ENCODE measurements at regions not wholly inside any gene's neighbourhood (a gene's known extent, or its start where the extent isn't known, plus 50 kb on each side); places are given as distances from the start of the nearest gene placed in this dataset.

DNA sequence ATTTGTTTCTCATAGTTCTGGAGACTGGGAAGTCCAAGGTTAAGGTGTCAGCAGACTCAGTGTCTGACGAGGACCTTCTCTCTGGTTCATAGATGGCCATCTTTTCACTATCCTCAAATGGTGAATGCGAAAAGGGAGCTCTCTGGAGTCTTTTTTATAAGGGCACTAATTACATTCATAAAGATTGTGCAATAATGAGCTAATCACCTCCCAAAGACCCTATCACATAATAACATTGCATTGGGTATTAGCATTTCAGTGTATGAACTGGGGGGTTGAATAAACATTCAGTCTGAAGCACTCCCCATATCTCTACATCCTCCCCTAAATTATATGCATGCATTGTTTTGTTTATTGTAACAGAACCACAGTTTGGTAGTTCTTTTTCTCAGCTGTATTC, 1086.5 kb downstream of the CDH11 start:
- DNase-seq (ENCODE audit: low read depth) = no peak

DNA sequence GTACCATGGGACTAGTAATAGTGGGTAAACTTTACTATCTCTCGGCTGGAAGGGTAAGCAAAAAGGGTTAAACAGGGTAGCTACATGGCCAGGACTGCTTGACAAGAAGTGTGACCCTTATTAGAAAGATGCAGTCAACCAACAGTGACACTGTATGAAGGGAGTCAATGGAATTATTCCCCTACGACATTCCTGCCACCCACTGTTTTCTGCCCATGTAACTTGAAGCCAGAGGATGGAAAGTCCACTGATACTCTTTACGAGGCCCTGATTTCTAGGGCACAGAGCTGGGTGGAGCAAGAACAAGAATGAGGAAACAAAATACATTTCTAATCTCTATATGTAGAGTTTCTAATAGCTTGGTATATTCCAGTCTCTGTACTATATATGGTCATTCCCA, 1102.5 kb downstream of the CDH11 start:
- DNase-seq (ENCODE audit: low read depth) = no peak

DNA sequence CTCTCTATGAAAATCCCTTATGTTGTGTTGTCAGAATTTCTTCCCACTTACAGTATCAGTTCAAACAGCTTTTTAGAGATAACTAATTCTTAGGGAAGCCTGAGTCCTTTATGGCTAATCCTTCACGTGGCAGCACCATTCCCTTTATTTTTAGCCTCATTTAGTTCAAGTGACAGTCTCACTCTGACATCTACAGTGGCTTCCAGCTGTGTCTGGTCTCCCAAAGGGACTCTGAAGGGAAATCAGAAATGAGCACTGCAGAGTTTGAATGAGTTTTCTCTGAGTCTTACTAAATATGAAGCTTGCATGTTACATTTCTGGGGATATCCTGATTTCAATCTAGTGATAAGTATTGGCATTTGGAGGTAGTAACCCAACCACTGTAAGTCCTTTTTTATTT, 1104.1 kb downstream of the CDH11 start:
- no peak for DNase-seq (ENCODE audit: low read depth)

DNA sequence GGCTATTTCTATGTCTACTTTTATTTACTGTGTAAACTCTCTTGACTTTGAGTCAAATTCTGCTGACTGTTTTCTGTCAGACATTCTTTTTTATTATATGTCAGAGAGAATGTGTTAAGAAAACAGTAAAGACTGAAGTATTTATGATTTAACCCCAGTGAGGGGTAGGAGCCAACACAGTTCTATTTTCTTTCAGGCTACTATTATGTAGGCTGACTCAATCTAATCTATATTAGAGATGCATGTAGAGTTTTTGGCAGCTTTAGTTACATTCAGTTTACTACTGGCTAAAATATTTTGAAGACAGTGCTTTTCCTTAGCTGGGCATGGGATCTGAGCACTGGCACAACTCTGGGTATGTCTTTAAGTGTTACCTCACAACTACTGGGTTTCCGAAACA, 1108.0 kb downstream of the CDH11 start:
- no peak for DNase-seq (ENCODE audit: low read depth)

DNA sequence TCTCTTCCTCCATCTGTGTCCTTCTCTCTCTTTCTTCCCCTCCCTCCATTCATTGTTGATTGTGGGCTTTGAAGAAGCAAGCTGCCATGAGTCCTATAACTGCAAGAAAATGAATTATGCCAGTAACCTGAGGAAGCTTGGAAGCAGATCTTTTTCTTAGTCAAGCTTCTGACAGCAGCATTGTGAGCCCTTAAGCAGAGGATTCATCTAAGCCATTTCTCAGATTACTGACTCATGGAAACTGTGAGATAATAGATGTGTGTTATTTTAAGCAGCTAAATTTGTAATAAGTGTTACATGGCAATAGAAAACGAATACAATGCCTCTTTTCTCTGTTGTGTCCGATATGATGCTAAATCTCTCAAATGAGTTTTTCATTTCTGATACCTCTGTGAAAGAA, 1109.7 kb downstream of the CDH11 start:
- no peak for DNase-seq (ENCODE audit: low read depth)

DNA sequence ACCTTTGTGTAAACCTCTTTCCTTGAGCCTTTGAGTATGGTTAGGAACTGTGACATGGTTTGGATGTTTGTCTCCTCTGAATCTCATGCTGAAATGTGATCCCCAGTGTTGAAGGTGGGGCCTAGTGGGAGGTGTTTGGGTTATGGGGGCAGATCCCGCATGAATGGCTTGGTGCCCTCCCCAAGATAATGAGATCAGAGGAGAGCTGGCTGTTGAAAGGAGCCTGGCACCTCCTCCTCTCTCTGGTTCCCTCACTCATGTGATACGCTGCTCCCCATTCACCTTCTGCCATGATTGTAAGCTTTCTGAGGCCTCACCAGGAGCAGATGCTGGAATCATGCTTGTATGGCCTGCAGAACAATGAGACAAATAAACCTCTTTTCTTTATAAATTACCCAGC, 1110.2 kb downstream of the CDH11 start:
- DNase-seq (ENCODE audit: low read depth) = no peak

DNA sequence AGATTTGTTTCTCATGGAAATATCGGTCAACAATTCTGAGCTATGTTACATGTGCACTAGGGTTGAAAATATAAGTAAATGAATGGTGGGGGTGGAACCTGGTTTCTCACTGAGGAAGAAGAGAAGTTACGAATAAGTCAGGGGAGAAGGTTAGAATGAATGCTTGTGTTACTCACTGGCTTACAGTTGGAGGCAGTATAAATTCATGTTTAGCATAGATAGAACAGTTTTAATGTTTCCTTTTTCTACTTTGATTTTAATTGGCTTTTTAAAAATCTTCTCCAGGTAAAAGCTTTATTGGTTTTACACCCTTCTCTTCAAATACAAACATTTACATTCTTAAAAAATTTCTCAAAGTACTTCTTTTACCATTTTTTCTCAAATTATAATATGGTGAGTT, 1113.7 kb downstream of the CDH11 start:
- no peak for DNase-seq (ENCODE audit: low read depth)

DNA sequence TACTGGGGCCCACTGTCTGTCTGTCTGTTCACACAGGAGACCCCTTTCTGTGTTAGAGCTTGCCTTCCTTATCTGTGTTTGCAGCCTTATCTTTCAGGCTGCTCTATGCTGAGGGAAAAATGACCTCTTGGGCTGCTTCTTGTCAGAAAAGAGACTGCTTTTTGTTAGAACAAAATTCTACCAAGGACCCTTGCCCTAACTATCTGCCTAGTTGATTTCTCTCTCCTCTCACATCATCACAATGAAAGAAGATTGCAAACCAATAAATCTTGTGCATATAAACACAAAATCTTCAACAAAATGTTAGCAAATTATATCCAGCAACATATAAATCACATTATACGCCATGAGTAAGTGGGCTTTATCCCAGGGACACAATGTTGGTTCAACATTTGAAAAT, 1117.7 kb downstream of the CDH11 start:
- DNase-seq (ENCODE audit: low read depth) = no peak

DNA sequence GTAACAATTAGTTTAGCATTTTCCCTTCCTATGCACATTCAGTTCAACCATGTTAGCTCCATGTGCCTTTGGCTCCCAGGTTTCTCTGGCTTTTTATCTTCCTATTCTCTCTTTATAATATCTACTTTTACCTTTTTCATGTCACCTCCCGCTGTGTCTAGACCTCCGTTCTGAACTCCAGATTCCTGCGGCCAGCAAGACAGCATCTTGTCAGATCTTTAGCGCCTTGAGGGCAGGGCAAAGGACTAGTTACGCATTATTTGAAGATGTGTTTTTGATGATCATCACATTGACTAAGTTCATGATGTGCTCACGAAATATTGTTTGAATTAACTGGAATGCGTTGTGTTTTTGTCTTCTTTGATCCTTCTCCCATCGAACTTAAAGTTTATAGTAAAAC, 1126.8 kb downstream of the CDH11 start:
- no peak for DNase-seq (ENCODE audit: low read depth)

DNA sequence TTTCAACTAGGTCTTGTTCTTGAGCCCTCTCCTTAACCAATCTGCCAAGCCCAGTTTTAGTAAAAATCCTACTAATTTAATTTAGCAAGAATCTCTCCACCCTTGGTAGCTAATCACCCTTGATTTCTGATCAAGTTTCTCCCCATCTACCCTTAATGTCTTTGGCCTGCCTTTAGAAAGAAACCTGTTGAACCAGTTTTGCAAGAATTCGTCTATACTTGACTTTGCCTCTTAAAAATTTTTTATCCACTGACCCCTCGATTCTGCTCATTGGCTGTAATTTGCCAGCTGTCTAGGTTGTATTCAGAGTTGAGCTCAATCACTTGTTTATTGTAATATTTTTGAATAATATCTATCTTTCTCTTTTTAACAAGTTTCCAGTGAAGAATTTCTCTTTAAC, 1138.5 kb downstream of the CDH11 start:
- no peak for DNase-seq (ENCODE audit: low read depth)

DNA sequence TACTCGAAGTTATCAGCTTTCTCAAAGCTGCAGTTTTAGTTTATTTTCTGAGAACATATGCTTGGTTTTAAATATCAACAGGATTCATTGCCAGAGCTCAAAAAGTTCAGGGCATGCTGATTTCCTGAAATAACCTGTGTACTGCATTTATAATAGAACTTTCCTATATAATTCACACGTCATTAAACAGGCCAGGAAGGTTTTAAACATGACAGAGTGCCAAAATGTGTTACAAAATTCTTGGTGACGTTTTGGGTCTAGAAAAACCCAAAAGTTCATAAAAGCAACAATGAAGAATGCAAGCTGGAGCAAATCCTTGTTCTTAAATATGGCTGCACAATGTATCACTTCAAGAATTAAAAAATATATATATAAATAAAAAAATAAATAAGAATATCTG, 1139.1 kb downstream of the CDH11 start:
- no peak for DNase-seq (ENCODE audit: low read depth)

DNA sequence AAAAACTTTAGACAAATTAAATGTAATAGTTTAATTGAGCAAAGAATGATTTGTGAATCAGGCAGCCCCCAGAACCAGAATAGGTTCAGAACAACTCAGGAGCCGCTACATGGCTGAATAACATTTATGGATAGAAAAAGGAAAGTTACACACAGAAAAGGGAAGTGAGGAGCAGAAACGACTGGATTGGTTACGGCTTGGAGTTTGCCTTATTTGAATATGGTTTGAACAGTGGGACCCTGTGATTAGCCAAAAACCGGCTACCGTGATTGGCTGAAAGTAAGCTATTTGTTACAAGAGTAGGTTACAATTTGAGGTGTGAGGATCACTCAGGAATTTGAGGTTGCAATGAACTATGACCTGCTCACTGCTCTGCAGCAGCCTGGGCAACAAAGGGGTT, 1139.8 kb downstream of the CDH11 start:
- no peak for DNase-seq (ENCODE audit: low read depth)

DNA sequence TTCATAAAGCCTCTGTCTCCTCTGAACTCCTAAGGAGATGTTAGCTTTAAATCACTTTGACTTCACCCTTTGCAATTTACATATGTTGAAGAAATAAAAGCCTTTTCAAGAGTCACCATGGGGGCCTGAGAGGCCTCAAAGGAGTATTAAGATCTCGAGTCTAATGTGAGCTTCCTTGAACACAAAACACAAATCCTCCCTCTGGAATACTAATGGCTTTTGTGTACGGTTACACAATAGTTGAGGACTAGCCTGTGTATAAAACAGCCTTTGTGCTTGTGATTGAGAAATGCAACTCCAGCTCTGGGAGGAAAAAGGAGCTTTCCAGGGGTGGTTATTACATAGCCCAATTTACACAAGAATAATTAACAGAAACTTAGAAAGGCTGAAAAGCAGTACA, 1140.2 kb downstream of the CDH11 start:
- DNase-seq (ENCODE audit: low read depth) = no peak

DNA sequence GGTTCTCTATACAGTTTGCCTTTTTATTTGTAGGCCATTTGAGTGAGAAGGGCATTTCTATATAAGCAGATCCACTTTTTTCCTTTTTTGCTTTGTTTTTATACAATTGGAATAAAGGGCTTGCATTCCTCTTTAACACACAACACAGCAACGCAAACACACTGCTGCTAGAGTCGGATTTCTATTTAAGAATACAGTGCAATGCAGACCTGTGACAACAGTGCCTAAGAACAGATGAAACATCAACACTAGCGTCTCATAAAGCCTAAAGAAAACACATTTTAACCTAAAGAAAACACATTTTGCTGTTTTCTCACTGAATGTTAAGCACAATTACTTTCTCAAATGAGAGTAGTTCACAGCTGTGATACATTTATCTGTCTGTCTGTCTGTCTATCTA, 1141.1 kb downstream of the CDH11 start:
- DNase-seq (ENCODE audit: low read depth) = no peak

DNA sequence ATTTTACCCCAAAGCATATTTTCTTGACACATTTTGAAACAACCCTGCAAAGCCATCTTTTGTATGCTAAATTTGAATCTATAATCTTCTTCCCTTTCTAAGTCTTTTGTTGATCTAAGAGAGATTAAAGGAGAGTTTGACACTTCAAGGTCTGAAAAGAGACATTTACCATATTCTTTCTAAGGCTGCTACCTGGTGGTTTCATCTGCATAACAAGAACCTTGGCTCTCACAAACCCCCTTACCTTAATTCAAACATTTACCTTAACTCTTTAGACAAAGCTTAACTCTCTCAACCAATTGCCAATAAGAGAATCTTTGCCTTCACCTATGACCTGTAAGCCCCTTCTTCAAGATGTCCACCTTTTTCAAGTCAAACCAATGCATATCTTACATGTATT, 1143.6 kb downstream of the CDH11 start:
- DNase-seq (ENCODE audit: low read depth) = no peak

DNA sequence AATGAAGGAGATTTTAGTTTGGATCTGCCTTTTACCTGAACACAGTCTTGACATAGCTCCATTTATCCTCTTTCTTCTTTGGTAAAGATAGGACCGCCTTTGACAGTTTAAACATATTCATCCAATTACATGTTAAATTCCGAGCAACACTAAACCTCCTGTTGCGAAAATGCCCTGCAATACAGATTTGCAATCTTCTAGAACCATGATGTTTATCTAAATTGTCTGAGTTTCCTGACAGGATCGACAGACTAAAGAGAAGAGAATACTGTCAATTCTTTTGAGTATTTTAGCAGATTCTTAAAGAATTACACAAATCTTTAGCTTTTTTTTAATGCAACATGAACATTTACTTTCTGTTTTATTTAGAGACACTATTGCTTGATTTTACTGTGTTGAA, 1145.5 kb downstream of the CDH11 start:
- no peak for DNase-seq (ENCODE audit: low read depth)

DNA sequence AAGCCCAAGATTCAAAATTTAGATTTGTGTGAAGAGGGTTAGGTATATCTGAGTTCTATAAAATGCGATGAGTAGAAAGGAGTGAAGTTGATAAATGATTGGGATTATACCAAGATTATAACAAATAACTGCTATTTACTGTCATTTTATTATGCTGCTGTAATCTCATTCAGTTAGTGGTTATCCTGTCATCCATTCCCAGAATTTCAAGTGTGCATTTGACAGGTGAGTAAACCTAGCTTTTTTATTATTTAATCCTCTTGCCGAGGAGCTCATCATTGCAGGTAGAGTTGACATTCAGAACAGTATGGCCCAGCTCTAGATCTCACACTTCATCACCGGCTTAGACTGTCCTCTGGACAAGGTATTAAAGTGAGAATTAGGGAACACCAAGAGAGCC, 1146.2 kb downstream of the CDH11 start:
- DNase-seq (ENCODE audit: low read depth) = no peak

DNA sequence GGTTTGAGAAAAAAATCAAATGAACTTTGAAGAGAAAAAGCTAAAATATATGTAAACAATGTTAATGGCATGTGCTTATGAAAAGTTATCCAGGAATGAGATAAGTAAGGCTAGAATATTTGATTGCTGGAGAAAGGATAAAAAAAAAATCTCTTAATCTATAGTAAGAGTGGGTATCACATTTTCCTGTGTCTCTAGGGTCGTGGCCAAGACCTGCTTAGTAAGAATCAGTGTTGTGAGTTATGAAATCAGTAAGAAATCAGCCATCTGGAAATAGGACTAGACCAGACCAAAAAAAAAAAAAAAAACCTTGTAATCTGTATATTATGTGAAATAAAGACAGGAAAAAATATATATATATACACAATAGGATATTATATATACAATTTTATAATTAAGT, 1153.9 kb downstream of the CDH11 start:
- DNase-seq (ENCODE audit: low read depth) = no peak

DNA sequence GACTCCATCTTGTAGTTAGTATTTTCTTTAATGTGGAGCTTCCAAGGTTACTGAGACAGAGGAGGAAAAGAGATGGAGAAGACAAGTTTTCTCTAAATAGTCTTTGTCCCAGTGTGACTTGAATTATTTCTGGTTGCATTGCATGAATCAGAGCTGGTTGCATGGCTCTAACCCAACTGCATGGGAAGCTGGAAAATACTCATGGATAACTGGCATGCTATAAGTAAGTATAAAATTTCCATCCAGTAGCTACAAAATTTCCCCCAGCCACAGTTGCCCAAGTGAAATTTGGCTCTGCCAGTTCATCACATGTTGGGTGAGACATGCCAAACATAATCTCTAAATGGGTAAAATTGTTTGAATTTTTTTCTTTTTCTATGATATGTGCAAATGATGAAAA, 1161.5 kb downstream of the CDH11 start:
- DNase-seq (ENCODE audit: low read depth) = no peak

DNA sequence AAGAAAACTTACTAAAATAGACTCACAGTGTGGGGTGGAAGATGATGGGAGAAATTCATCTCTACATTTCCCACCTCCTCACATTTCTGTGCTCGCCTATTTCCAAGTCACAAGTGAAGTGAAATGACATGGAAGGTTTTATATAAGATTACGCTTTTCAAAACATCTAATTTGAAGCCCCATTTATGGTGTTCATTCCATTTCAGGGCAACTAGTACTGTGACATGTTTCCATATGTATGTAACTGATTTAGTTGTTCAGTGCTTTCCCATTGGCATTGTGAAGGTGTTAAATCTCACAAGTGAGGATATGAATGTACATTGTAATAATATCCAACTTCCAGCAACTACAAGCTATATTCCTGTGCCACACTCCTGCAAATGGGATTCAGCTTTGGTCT, 1174.8 kb downstream of the CDH11 start:
- no peak for DNase-seq (ENCODE audit: low read depth)

DNA sequence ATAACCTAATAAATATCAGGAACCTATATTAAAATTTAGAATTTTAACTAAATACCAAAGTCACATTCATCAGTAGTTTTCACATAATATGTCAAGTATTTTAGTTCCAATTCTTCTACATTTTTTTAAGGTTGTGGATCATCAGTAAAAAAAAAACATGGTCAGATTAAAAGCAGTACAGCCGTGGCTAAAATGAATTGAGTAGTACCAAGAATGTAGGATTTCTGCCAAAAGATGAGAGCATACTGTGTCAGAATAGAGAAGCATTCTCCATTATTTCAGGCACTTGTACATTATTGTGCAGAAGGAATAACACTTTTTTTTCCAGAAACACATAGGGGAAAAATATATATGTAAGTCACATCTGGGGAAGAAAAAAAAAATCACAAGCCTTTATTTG, 1176.1 kb downstream of the CDH11 start:
- DNase-seq (ENCODE audit: low read depth) = no peak

DNA sequence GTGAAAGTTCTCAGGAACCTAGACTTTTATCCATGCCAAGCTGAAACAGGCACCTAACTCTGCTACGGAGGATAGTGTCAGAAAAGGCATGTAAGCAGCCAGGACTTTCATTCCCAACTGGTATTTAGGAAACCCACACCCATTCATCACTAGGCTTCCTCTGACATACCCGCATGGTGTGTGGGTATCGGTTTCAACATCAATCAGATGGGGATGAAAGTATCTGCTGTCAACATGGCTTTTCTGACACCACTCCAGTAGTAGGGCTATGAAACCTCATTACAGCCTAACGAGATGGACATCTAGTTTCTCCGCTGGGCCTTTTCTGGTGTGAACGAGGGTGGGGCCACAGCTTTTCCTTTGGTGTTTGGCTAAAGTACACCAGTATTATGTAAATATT, 1178.3 kb downstream of the CDH11 start:
- no peak for DNase-seq (ENCODE audit: low read depth)

DNA sequence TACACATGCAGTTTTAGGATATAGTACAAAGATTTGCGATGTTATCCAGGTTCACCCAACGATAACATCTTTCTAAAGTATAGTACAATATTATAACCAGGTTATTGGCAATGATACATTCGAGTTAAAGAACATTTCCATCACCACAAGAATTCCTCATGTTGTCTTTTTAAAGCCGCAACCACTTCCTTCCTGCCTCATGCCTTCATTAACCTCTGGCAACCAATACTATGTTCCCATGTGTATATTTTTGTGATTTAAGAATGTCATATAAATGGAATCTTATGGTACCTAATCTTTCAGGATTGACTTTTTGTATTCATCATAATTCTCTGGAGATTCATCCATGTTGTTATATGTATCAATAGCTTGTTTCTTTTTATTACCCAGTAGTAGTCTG, 1183.2 kb downstream of the CDH11 start:
- DNase-seq (ENCODE audit: low read depth) = no peak

DNA sequence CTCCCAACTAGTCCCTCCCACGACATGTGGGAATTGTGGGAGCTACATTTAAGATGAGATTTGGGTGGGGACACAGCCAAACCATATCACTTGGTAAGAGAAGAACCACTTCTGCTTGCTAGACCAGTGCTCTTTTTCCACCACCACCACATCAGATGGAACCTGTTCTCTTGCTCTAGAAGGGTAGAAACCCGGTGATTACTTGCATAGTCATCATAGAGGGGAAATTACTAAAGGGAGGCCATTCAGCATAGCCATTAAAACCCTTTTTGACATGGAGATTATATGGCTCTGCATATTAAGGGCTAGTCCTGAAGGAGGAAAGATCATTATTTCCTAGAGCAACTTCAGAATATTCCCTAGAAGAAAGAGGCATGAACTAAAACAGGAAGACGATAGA, 1188.0 kb downstream of the CDH11 start:
- no peak for DNase-seq (ENCODE audit: low read depth)

DNA sequence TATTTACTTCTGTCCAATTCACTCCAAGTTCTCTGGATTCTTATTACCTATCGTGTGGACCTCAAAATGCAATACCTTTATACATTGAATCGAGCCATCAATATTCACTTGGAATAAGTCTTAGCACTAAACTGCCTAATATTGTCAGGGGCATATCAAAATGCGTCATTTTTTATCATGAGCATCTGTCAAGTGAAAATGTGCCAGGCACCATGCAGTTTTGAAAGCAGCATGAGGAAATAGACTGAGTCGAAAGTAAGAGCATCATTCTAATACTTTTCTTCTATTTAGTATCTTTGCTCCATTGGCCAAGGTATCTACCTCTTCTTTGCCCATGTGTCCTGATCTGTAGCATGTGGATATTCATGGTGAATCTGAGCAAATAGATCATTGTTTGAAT, 1193.4 kb downstream of the CDH11 start:
- no peak for DNase-seq (ENCODE audit: low read depth)

DNA sequence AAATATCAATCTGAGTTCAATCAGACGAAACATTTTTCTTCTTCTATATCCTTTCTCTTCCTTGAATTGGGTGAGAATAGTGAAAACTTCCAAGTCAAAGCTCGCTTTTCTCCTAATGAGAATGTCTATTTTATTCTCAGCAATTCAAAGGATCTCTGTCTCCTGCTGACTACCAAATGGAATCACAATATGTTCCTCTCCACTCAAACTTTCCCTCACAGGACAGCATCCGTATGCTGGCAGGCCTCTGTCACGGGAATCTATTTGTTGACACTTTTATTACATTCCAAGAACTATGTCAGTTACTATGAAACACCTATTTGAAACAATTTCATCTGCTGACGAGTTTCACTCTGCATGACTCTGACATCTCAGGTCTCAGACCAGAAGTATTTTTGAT, 1196.6 kb downstream of the CDH11 start:
- no peak for DNase-seq (ENCODE audit: low read depth)

All from HS-5 (cell line).